ENCODE measurements at regions not wholly inside any gene's neighbourhood (a gene's known extent, or its start where the extent isn't known, plus 50 kb on each side); places are given as distances from the start of the nearest gene placed in this dataset.

DNA sequence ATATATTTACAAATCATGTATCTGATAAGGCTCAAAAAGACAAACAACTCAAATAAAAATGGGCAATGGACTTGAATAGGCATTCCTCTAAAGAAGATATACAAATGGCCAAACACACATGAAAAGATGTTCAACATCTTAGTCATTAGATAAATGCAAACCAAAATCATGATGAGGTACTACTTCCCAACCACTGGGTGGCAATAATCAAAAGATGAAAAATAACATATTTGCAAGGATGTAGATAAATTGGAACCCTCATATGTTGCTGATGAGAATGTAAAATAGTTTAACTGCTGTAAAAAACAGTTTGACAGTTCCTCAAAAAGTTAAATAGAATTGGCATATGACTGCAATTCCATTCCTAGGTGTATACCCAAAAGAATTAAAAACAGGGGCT is 132.3 kb downstream of the TTC32 start:
- no peak for DNase-seq (ENCODE audit: low spot score)
- in situ Hi-C loops (cut with MboI; ENCODE audit: low sequenced_read_pairs, unreplicated experiment), result no loop called here
- TF ChIP-seq, protein P1, sequence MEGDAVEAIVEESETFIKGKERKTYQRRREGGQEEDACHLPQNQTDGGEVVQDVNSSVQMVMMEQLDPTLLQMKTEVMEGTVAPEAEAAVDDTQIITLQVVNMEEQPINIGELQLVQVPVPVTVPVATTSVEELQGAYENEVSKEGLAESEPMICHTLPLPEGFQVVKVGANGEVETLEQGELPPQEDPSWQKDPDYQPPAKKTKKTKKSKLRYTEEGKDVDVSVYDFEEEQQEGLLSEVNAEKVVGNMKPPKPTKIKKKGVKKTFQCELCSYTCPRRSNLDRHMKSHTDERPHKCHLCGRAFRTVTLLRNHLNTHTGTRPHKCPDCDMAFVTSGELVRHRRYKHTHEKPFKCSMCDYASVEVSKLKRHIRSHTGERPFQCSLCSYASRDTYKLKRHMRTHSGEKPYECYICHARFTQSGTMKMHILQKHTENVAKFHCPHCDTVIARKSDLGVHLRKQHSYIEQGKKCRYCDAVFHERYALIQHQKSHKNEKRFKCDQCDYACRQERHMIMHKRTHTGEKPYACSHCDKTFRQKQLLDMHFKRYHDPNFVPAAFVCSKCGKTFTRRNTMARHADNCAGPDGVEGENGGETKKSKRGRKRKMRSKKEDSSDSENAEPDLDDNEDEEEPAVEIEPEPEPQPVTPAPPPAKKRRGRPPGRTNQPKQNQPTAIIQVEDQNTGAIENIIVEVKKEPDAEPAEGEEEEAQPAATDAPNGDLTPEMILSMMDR (IDR thresholded peaks at IDR 0.05; ENCODE audit: borderline replicate concordance, control extremely low read depth, extremely low read depth, insufficient read depth, missing control alignments), result peak; percentile 7

- no peak for DNase-seq (ENCODE audit: low spot score)
- TF ChIP-seq, protein P1 (IDR thresholded peaks at IDR 0.05; ENCODE audit: borderline replicate concordance, control extremely low read depth, extremely low read depth, insufficient read depth, missing control alignments), result no peak
- in situ Hi-C loops (cut with MboI; ENCODE audit: low sequenced_read_pairs, unreplicated experiment), result no loop called here
Observed at GRCh38 chr2:19767899-19768298, 133.9 kb downstream of the TTC32 start.

DNA sequence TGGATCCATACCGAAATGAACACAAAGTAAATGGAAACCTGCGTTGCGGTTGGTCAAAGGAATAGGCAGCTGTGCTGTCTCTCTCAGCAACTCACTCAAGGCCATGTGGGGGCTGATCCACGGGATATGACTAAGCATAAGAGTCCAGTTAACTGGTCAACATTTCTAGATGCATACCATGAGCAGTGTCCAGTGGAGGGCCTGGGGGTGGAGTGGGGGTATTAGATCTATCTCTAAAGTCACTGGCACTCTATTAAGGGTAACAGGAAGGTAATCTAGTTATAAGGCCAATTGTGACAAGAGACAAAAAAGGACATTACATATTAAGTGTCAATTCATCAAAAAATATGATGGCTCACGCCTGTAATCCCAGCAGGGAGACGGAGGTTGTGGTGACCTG is 136.8 kb downstream of the TTC32 start:
- in situ Hi-C loops (cut with MboI; ENCODE audit: low sequenced_read_pairs, unreplicated experiment), result no loop called here
- TF ChIP-seq, protein P1 (IDR thresholded peaks at IDR 0.05; ENCODE audit: borderline replicate concordance, control extremely low read depth, extremely low read depth, insufficient read depth, missing control alignments), result no peak
- no peak for DNase-seq (ENCODE audit: low spot score)

DNA sequence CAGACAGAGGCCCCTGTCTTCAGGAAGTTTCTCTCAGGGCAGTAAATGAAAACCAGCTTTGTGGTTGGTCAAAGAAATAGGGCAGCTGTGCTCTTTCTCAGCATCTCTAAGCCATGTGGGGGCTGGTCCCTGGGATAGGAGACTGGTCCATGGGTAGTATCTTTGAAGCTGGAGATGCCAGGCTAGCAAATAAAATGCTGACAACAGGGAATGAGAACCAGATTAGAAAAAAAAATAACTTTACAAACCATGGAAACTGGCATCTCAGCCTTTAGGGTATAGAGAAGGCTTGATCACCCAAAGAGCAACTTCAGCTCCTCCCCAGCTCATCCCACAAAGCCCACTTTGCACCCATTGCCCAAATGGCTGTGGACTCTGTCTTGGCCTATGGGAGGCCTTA is 138.1 kb downstream of the TTC32 start:
- DNase-seq (ENCODE audit: low spot score), result no peak
- TF ChIP-seq, protein P1 (IDR thresholded peaks at IDR 0.05; ENCODE audit: borderline replicate concordance, control extremely low read depth, extremely low read depth, insufficient read depth, missing control alignments), result no peak
- in situ Hi-C loops (cut with MboI; ENCODE audit: low sequenced_read_pairs, unreplicated experiment), result no loop called here

- DNase-seq (ENCODE audit: low spot score), result no peak
- in situ Hi-C loops (cut with MboI; ENCODE audit: low sequenced_read_pairs, unreplicated experiment), result no loop called here
- TF ChIP-seq, protein P1 (IDR thresholded peaks at IDR 0.05; ENCODE audit: borderline replicate concordance, control extremely low read depth, extremely low read depth, insufficient read depth, missing control alignments), result no peak
Observed at GRCh38 chr2:19762959-19763605, 138.7 kb downstream of the TTC32 start.

DNA sequence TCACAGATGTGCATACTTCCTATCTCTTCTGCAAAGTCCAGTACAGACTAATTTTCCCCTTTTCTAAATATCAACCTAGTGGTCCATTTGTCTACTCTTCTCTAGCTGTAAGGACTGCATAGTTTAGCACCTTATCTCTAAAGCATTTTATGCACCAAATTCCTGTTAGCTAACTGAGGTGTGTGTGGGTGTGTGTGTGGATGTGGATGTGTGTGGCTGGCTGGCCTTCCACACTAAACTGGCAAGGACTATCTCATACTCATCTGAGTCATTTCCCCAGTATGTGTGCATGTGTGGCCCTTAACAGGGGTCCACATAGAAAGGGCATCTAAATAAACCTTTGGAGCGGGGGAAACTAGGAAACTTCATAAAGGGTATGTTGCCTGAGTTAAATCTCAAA is 139.6 kb downstream of the TTC32 start:
- in situ Hi-C loops (cut with MboI; ENCODE audit: low sequenced_read_pairs, unreplicated experiment), result no loop called here
- no peak for DNase-seq (ENCODE audit: low spot score)
- TF ChIP-seq, protein P1 (IDR thresholded peaks at IDR 0.05; ENCODE audit: borderline replicate concordance, control extremely low read depth, extremely low read depth, insufficient read depth, missing control alignments), result no peak
